ENCODE measurements at regions not wholly inside any gene's neighbourhood (a gene's known extent, or its start where the extent isn't known, plus 50 kb on each side); places are given as distances from the start of the nearest gene placed in this dataset.

- 97% methylated on average over 4 of the region's 4 CpGs for WGBS, 2 donors
- Histone ChIP-seq H3K27ac (ENCODE audit: low read depth in 1 of 2, low read length in 2 of 2) (no peak overlapping the region), H3K36me3 (ENCODE audit: control insufficient read depth in 1 of 2, insufficient read depth in 2 of 2, low read length in 1 of 2) (no peaks in the 10 kb centered on the region), H3K9me3 (ENCODE audit: control insufficient read depth, low read length) (no peaks in the 10 kb centered on the region), H3K27me3 (ENCODE audit: control insufficient read depth in 1 of 2, insufficient read depth in 2 of 2, low read length in 1 of 2) (no peaks in the 10 kb centered on the region), H3K4me1 (ENCODE audit: control insufficient read depth in 1 of 2, insufficient read depth in 2 of 2, low read length in 2 of 2) (no peaks in the 10 kb centered on the region), H3K4me3 (ENCODE audit: low read length in 2 of 2) (no peak overlapping the region)
- ATAC-seq (ENCODE audit: low FRiP score) (no peak), DNase-seq (no peak)
- intact Hi-C loops (cut with DNase I): no loop called here
Measured at GRCh38 chr2:71842744-71843143, 304.9 kb downstream of the CYP26B1 start.

GRCh38 chr2:71839826-71840225, 307.8 kb downstream of the CYP26B1 start:
- no peak for ATAC-seq (ENCODE audit: low FRiP score)
- H3K27ac ChIP-seq (ENCODE audit: low read depth in 1 of 2, low read length in 2 of 2): no peak overlapping the region

GRCh38 chr2:71834796-71835195, 312.9 kb downstream of the CYP26B1 start:
- 98% methylated on average over 2 of the region's 2 CpGs for WGBS, 2 donors
- peaks cover 0 to 4% of the 10 kb centered on the region in 2 donors for H3K4me1 ChIP-seq (ENCODE audit: control insufficient read depth in 1 of 2, insufficient read depth in 2 of 2, low read length in 2 of 2)
- peaks cover 2% of the 10 kb centered on the region for H3K9me3 ChIP-seq (ENCODE audit: control insufficient read depth, low read length)
- no peaks in the 10 kb centered on the region for H3K36me3 ChIP-seq (ENCODE audit: control insufficient read depth in 1 of 2, insufficient read depth in 2 of 2, low read length in 1 of 2)
- DNase-seq (no peak), ATAC-seq (ENCODE audit: low FRiP score) (no peak)
- H3K27ac ChIP-seq (ENCODE audit: low read depth in 1 of 2, low read length in 2 of 2): no peak overlapping the region
- H3K4me3 ChIP-seq (ENCODE audit: low read length in 2 of 2): no peak overlapping the region
- intact Hi-C loops (cut with DNase I): no loop called here
- no peaks in the 10 kb centered on the region for H3K27me3 ChIP-seq (ENCODE audit: control insufficient read depth in 1 of 2, insufficient read depth in 2 of 2, low read length in 1 of 2)

More at GRCh38 chr2:71839826-71840225, 307.8 kb downstream of the CYP26B1 start:
- H3K4me3 ChIP-seq (ENCODE audit: low read length in 2 of 2): no peak overlapping the region
- no peaks in the 10 kb centered on the region for H3K9me3 ChIP-seq (ENCODE audit: control insufficient read depth, low read length)
- no peaks in the 10 kb centered on the region for H3K36me3 ChIP-seq (ENCODE audit: control insufficient read depth in 1 of 2, insufficient read depth in 2 of 2, low read length in 1 of 2)
- H3K4me1 ChIP-seq (ENCODE audit: control insufficient read depth in 1 of 2, insufficient read depth in 2 of 2, low read length in 2 of 2): no peaks in the 10 kb centered on the region
- 83 to 87% methylated on average over 2 of the region's 2 CpGs for WGBS, 2 donors
- no peak for DNase-seq
- H3K27me3 ChIP-seq (ENCODE audit: control insufficient read depth in 1 of 2, insufficient read depth in 2 of 2, low read length in 1 of 2): no peaks in the 10 kb centered on the region
- intact Hi-C loops (cut with DNase I): no loop called here

GRCh38 chr2:71833855-71834560, 313.7 kb downstream of the CYP26B1 start:
- WGBS, 2 donors: 95 to 97% methylated on average over 6 of the region's 6 CpGs
- Histone ChIP-seq H3K4me1 (ENCODE audit: control insufficient read depth in 1 of 2, insufficient read depth in 2 of 2, low read length in 2 of 2) (peaks cover 0 to 4% of the 10 kb centered on the region in 2 donors), H3K9me3 (ENCODE audit: control insufficient read depth, low read length) (peaks cover 2% of the 10 kb centered on the region), H3K27me3 (ENCODE audit: control insufficient read depth in 1 of 2, insufficient read depth in 2 of 2, low read length in 1 of 2) (no peaks in the 10 kb centered on the region), H3K27ac (ENCODE audit: low read depth in 1 of 2, low read length in 2 of 2) (no peak overlapping the region), H3K36me3 (ENCODE audit: control insufficient read depth in 1 of 2, insufficient read depth in 2 of 2, low read length in 1 of 2) (no peaks in the 10 kb centered on the region), H3K4me3 (ENCODE audit: low read length in 2 of 2) (no peak overlapping the region)
- intact Hi-C loops (cut with DNase I): no loop called here
- DNase-seq: no peak
- peak; percentile 68 for ATAC-seq (ENCODE audit: low FRiP score)

- whole genome bisulfite sequencing, 2 donors: 86 to 96% methylated on average over 4 of the region's 4 CpGs
- no peak overlapping the region for H3K27ac ChIP-seq (ENCODE audit: low read depth in 1 of 2, low read length in 2 of 2)
- peaks cover 2% of the 10 kb centered on the region for H3K9me3 ChIP-seq (ENCODE audit: control insufficient read depth, low read length)
- DNase-seq (no peak), ATAC-seq (ENCODE audit: low FRiP score) (no peak)
- peaks cover 0 to 4% of the 10 kb centered on the region in 2 donors for H3K4me1 ChIP-seq (ENCODE audit: control insufficient read depth in 1 of 2, insufficient read depth in 2 of 2, low read length in 2 of 2)
- H3K4me3 ChIP-seq (ENCODE audit: low read length in 2 of 2): no peak overlapping the region
- H3K36me3 ChIP-seq (ENCODE audit: control insufficient read depth in 1 of 2, insufficient read depth in 2 of 2, low read length in 1 of 2): no peaks in the 10 kb centered on the region
- no peaks in the 10 kb centered on the region for H3K27me3 ChIP-seq (ENCODE audit: control insufficient read depth in 1 of 2, insufficient read depth in 2 of 2, low read length in 1 of 2)
- intact Hi-C loops (cut with DNase I): no loop called here
Measured at GRCh38 chr2:71833272-71833671, 314.4 kb downstream of the CYP26B1 start.

GRCh38 chr2:71832844-71833243, 314.8 kb downstream of the CYP26B1 start:
- no peak overlapping the region for H3K27ac ChIP-seq (ENCODE audit: low read depth in 1 of 2, low read length in 2 of 2)
- ATAC-seq (ENCODE audit: low FRiP score): no peak
- WGBS, 2 donors: 98 to 99% methylated on average over 4 of the region's 4 CpGs

GRCh38 chr2:71832388-71832787, 315.3 kb downstream of the CYP26B1 start:
- H3K36me3 ChIP-seq (ENCODE audit: control insufficient read depth in 1 of 2, insufficient read depth in 2 of 2, low read length in 1 of 2): no peaks in the 10 kb centered on the region
- peaks cover 0 to 4% of the 10 kb centered on the region in 2 donors for H3K4me1 ChIP-seq (ENCODE audit: control insufficient read depth in 1 of 2, insufficient read depth in 2 of 2, low read length in 2 of 2)
- H3K9me3 ChIP-seq (ENCODE audit: control insufficient read depth, low read length): peaks cover 2% of the 10 kb centered on the region
- H3K4me3 ChIP-seq (ENCODE audit: low read length in 2 of 2): no peak overlapping the region
- H3K27ac ChIP-seq (ENCODE audit: low read depth in 1 of 2, low read length in 2 of 2): no peak overlapping the region
- no peaks in the 10 kb centered on the region for H3K27me3 ChIP-seq (ENCODE audit: control insufficient read depth in 1 of 2, insufficient read depth in 2 of 2, low read length in 1 of 2)
- DNase-seq (no peak), ATAC-seq (ENCODE audit: low FRiP score) (no peak)
- WGBS, 2 donors: 94 to 100% methylated on average over 1 of the region's 1 CpG
- intact Hi-C loops (cut with DNase I): loop anchor here in 1 of 2 donors (1.0 kb wide), 1 partner anchor 18 kb away; no protein-coding TSS in a partner anchor

More at GRCh38 chr2:71832844-71833243, 314.8 kb downstream of the CYP26B1 start:
- peaks cover 2% of the 10 kb centered on the region for H3K9me3 ChIP-seq (ENCODE audit: control insufficient read depth, low read length)
- no peaks in the 10 kb centered on the region for H3K27me3 ChIP-seq (ENCODE audit: control insufficient read depth in 1 of 2, insufficient read depth in 2 of 2, low read length in 1 of 2)
- intact Hi-C loops (cut with DNase I): loop anchor here in 1 of 2 donors (1.0 kb wide), 1 partner anchor 17 kb away; no protein-coding TSS in a partner anchor
- H3K4me1 ChIP-seq (ENCODE audit: control insufficient read depth in 1 of 2, insufficient read depth in 2 of 2, low read length in 2 of 2): peaks cover 0 to 4% of the 10 kb centered on the region in 2 donors
- no peaks in the 10 kb centered on the region for H3K36me3 ChIP-seq (ENCODE audit: control insufficient read depth in 1 of 2, insufficient read depth in 2 of 2, low read length in 1 of 2)
- H3K4me3 ChIP-seq (ENCODE audit: low read length in 2 of 2): no peak overlapping the region
- no peak for DNase-seq

GRCh38 chr2:71831193-71831577, 316.5 kb downstream of the CYP26B1 start:
- peaks cover 2% of the 10 kb centered on the region for H3K9me3 ChIP-seq (ENCODE audit: control insufficient read depth, low read length)
- H3K36me3 ChIP-seq (ENCODE audit: control insufficient read depth in 1 of 2, insufficient read depth in 2 of 2, low read length in 1 of 2): no peaks in the 10 kb centered on the region
- ATAC-seq (ENCODE audit: low FRiP score) (peak; percentile 93), DNase-seq (peak; percentile 90 to 93)
- no peaks in the 10 kb centered on the region for H3K27me3 ChIP-seq (ENCODE audit: control insufficient read depth in 1 of 2, insufficient read depth in 2 of 2, low read length in 1 of 2)
- H3K4me1 ChIP-seq (ENCODE audit: control insufficient read depth in 1 of 2, insufficient read depth in 2 of 2, low read length in 2 of 2): peaks cover 0 to 4% of the 10 kb centered on the region in 2 donors
- peak overlapping the region; percentile 91 to 97 for H3K27ac ChIP-seq (ENCODE audit: low read depth in 1 of 2, low read length in 2 of 2)
- no peak overlapping the region for H3K4me3 ChIP-seq (ENCODE audit: low read length in 2 of 2)
- 0 to 11% methylated on average over 7 of the region's 7 CpGs for WGBS, 2 donors
- intact Hi-C loops (cut with DNase I): no loop called here
